Panc1 (cell line): ENCODE measurements at regions not wholly inside any gene's neighbourhood (a gene's known extent, or its start where the extent isn't known, plus 50 kb on each side); places are given as distances from the start of the nearest gene placed in this dataset.

Experiments used
- ATAC-seq: fragments of 200-7000 bp; cut with Tn5 transposase; 2 replicates; pipeline ENCODE4 v1.9.1; 2020; ENCODE audit warnings: mild to moderate bottlenecking, moderate library complexity
- BruUV-seq: library from RNA; stranded (reverse); fragments of 400-500 nt; replicated peaks from 2 replicates; lab custom pipeline; 2021; lab: Mats Ljungman, UMichigan
- CTCF ChIA-PET: fragments of 300-600 bp; sonication (Branson Sonifier 250); formaldehyde crosslinking; loops from one replicate; lab custom pipeline; 2022; ENCODE audit warnings: antibody characterized with exemption; lab: Charles Lee
- POLR2A ChIA-PET: fragments of 300-600 bp; sonication (Branson Sonifier 250); formaldehyde crosslinking; loops from one replicate; lab custom pipeline; 2022; ENCODE audit warnings: antibody characterized with exemption; lab: Charles Lee
- DNase-seq: peaks from one replicate; pipeline ENCODE4 v3.0.0-alpha.2; 2010; ENCODE audit warnings: low read depth, low spot score
- H3K27ac ChIP-seq: 2 replicates; pipeline ENCODE4 v1.5.1; 2011; ENCODE audit warnings: mild to moderate bottlenecking, low read length, inconsistent platforms
- H3K27me3 ChIP-seq: fragments of 200-500 bp; sonication (Bioruptor generic); 2 replicates; pipeline ENCODE4 v1.6.0; 2014; ENCODE audit warnings: low read length, inconsistent platforms; ENCODE audit not compliant: control insufficient read depth, insufficient read depth
- H3K36me3 ChIP-seq: fragments of 200-500 bp; sonication (Bioruptor generic); 2 replicates; pipeline ENCODE4 v1.5.1; 2014; ENCODE audit warnings: inconsistent platforms, mild to moderate bottlenecking, low read length, moderate library complexity; ENCODE audit not compliant: control insufficient read depth, insufficient read depth
- H3K4me1 ChIP-seq: 2 replicates; pipeline ENCODE4 v1.5.1; 2011; ENCODE audit warnings: inconsistent platforms, mild to moderate bottlenecking, low read length, moderate library complexity; ENCODE audit not compliant: control insufficient read depth, insufficient read depth
- H3K4me3 ChIP-seq, 2 experiments: 2 replicates each; pipeline ENCODE4 v1.5.1; 2011 to 2012; ENCODE audit warnings: low read depth in 2 of 2, low read length in 2 of 2, mild to moderate bottlenecking in 2 of 2, inconsistent platforms in 1 of 2, moderate library complexity in 1 of 2
- H3K9me3 ChIP-seq: fragments of 200-500 bp; sonication (Bioruptor generic); 2 replicates; pipeline ENCODE4 v1.5.1; 2014; ENCODE audit warnings: low read depth, mild to moderate bottlenecking, inconsistent platforms, low read length, moderate library complexity; ENCODE audit not compliant: control insufficient read depth, insufficient read depth
- CTCF ChIP-seq: fragments of 450-650 bp; IDR thresholded peaks from 2 replicates; pipeline ENCODE4 v1.5.1; 2017; ENCODE audit warnings: mild to moderate bottlenecking
- POLR2AphosphoS5 ChIP-seq: IDR thresholded peaks from 2 replicates; pipeline ENCODE4 v1.6.1; 2012; ENCODE audit warnings: mild to moderate bottlenecking, low read depth, low read length, moderate library complexity
- REST ChIP-seq, 2 experiments: IDR thresholded peaks; 2 replicates each; pipeline ENCODE4 v1.6.1; 2011 to 2012; ENCODE audit warnings: low read depth in 2 of 2, control low read depth in 1 of 2, low read length in 1 of 2, mild to moderate bottlenecking in 1 of 2, moderate library complexity in 1 of 2; ENCODE audit not compliant: insufficient read depth in 1 of 2
- SIN3A ChIP-seq: IDR thresholded peaks from 2 replicates; pipeline ENCODE4 v1.6.1; 2012; ENCODE audit warnings: low read depth, mild to moderate bottlenecking, low read length, moderate library complexity, borderline replicate concordance; ENCODE audit not compliant: insufficient read depth
- TCF7L2 ChIP-seq: IDR thresholded peaks from 2 replicates; pipeline ENCODE4 v1.6.1; 2011; ENCODE audit warnings: mild to moderate bottlenecking, low read depth, low read length, inconsistent platforms
- in situ Hi-C: cut with HindIII; loops from 2 replicates; pipeline ENCODE4 v1.10.0; 2016; ENCODE audit warnings: low sequenced_read_pairs, low pct_unique_long_range_greater_than_20kb
- intact Hi-C: fragments of 100-400 bp; cut with micrococcal nuclease; formaldehyde crosslinking; loops from one replicate; pipeline ENCODE4 v1.10.0; 2022; ENCODE audit not compliant: unreplicated experiment

- intact Hi-C loops (no loop called here), in situ Hi-C loops (no loop called here)
- TF ChIP-seq TCF7L2 (no peak), POLR2AphosphoS5 (no peak), REST (IDR thresholded peaks at IDR 0.05; ENCODE audit: insufficient read depth in 1 of 2, low read depth in 2 of 2, low read length in 1 of 2) (no peak), CTCF (no peak), SIN3A (no peak)
- DNase-seq (no peak), ATAC-seq (no peak)
- no TSS peak for BruUV-seq
- ChIA-PET CTCF (no interaction called here), POLR2A (no interaction called here)
- Histone ChIP-seq H3K36me3 (no peaks in the 10 kb centered on the region), H3K9me3 (no peaks in the 10 kb centered on the region), H3K27me3 (no peaks in the 10 kb centered on the region), H3K4me1 (no peaks in the 10 kb centered on the region), H3K27ac (no peak overlapping the region), H3K4me3 (no peak overlapping the region)
Observed at GRCh38 chr4:179392787-179393186, 1950.5 kb upstream of the AGA start.

GRCh38 chr4:179398414-179398813, 1956.2 kb upstream of the AGA start:
- intact Hi-C loops (no loop called here), in situ Hi-C loops (no loop called here)
- no peaks in the 10 kb centered on the region for H3K27me3 ChIP-seq
- CTCF ChIA-PET = no interaction called here
- ATAC-seq (no peak), DNase-seq (no peak)
- no peaks in the 10 kb centered on the region for H3K9me3 ChIP-seq
- TF ChIP-seq CTCF (no peak), TCF7L2 (no peak), SIN3A (no peak), REST (IDR thresholded peaks at IDR 0.05; ENCODE audit: insufficient read depth in 1 of 2, low read depth in 2 of 2, low read length in 1 of 2) (no peak), POLR2AphosphoS5 (no peak)
- no peak overlapping the region for H3K4me3 ChIP-seq
- no TSS peak for BruUV-seq
- POLR2A ChIA-PET = no interaction called here
- no peaks in the 10 kb centered on the region for H3K36me3 ChIP-seq
- H3K4me1 ChIP-seq = no peaks in the 10 kb centered on the region
- no peak overlapping the region for H3K27ac ChIP-seq
